ENCODE measurements at regions not wholly inside any gene's neighbourhood (a gene's known extent, or its start where the extent isn't known, plus 50 kb on each side); places are given as distances from the start of the nearest gene placed in this dataset.

- intact Hi-C loops (cut with micrococcal nuclease; ENCODE audit: unreplicated experiment): no loop called here
- POLR2A ChIA-PET: no interaction called here
Observed at GRCh38 chr16:48960830-48961229, 320.8 kb downstream of the CBLN1 start.

GRCh38 chr16:48959747-48960146 is 321.9 kb downstream of the CBLN1 start:
- no peak for ATAC-seq
- CTCF ChIA-PET: no interaction called here
- POLR2A ChIA-PET: no interaction called here
- H3K4me1 ChIP-seq (ENCODE audit: control insufficient read depth, insufficient read depth, low read length): peaks cover 3% of the 10 kb centered on the region; the same call in 1 of the 2 replicates
- intact Hi-C loops (cut with micrococcal nuclease; ENCODE audit: unreplicated experiment): no loop called here
- no peaks in the 10 kb centered on the region for H3K27me3 ChIP-seq (ENCODE audit: control insufficient read depth, insufficient read depth, low read length)
- no peak overlapping the region for H3K27ac ChIP-seq (ENCODE audit: low read length)
- in situ Hi-C loops (cut with HindIII; ENCODE audit: low pct_unique_long_range_greater_than_20kb, low sequenced_read_pairs): no loop called here
- DNase-seq (ENCODE audit: low read depth, low spot score): no peak
- no peaks in the 10 kb centered on the region; the same call in 1 of the 2 replicates for H3K9me3 ChIP-seq (ENCODE audit: control insufficient read depth, insufficient read depth, low read depth, low read length)
- H3K4me3 ChIP-seq (ENCODE audit: low read depth in 2 of 2, low read length in 2 of 2): no peak overlapping the region
- BruUV-seq (replicated peaks): no TSS peak
- no peaks in the 10 kb centered on the region for H3K36me3 ChIP-seq (ENCODE audit: control insufficient read depth, insufficient read depth, low read length)
- TF ChIP-seq POLR2AphosphoS5 (IDR thresholded peaks at IDR 0.05; ENCODE audit: low read depth, low read length) (no peak), TCF7L2 (IDR thresholded peaks at IDR 0.05; ENCODE audit: low read depth, low read length) (no peak), SIN3A (IDR thresholded peaks at IDR 0.05; ENCODE audit: borderline replicate concordance, insufficient read depth, low read depth, low read length) (no peak), CTCF (IDR thresholded peaks at IDR 0.05) (no peak), REST (IDR thresholded peaks at IDR 0.05; ENCODE audit: insufficient read depth in 1 of 2, low read depth in 2 of 2, low read length in 1 of 2) (no peak)

More at GRCh38 chr16:48960830-48961229, 320.8 kb downstream of the CBLN1 start:
- Histone ChIP-seq H3K27me3 (ENCODE audit: control insufficient read depth, insufficient read depth, low read length) (no peaks in the 10 kb centered on the region), H3K36me3 (ENCODE audit: control insufficient read depth, insufficient read depth, low read length) (no peaks in the 10 kb centered on the region), H3K4me3 (ENCODE audit: low read depth in 2 of 2, low read length in 2 of 2) (no peak overlapping the region), H3K27ac (ENCODE audit: low read length) (no peak overlapping the region), H3K9me3 (ENCODE audit: control insufficient read depth, insufficient read depth, low read depth, low read length) (no peaks in the 10 kb centered on the region; the same call in 1 of the 2 replicates), H3K4me1 (ENCODE audit: control insufficient read depth, insufficient read depth, low read length) (peaks cover 8% of the 10 kb centered on the region; the same call in 1 of the 2 replicates)
- no TSS peak for BruUV-seq (replicated peaks)
- in situ Hi-C loops (cut with HindIII; ENCODE audit: low pct_unique_long_range_greater_than_20kb, low sequenced_read_pairs): no loop called here
- ATAC-seq: no peak
- CTCF ChIA-PET: no interaction called here
- TF ChIP-seq CTCF (IDR thresholded peaks at IDR 0.05) (no peak), POLR2AphosphoS5 (IDR thresholded peaks at IDR 0.05; ENCODE audit: low read depth, low read length) (no peak), TCF7L2 (IDR thresholded peaks at IDR 0.05; ENCODE audit: low read depth, low read length) (no peak), SIN3A (IDR thresholded peaks at IDR 0.05; ENCODE audit: borderline replicate concordance, insufficient read depth, low read depth, low read length) (no peak), REST (IDR thresholded peaks at IDR 0.05; ENCODE audit: insufficient read depth in 1 of 2, low read depth in 2 of 2, low read length in 1 of 2) (no peak)
- DNase-seq (ENCODE audit: low read depth, low spot score): no peak

All from Panc1 (cell line).